IMR-90 (cell line): ENCODE measurements at regions not wholly inside any gene's neighbourhood (a gene's known extent, or its start where the extent isn't known, plus 50 kb on each side); places are given as distances from the start of the nearest gene placed in this dataset.

Experiments used
- ATAC-seq: fragments of 200-7000 bp; cut with Tn5 transposase; 2 replicates; pipeline ENCODE4 v1.9.1; 2020; ENCODE audit warnings: low read depth, mild to moderate bottlenecking, moderate library complexity
- BruUV-seq: library from RNA; stranded (reverse); fragments of 400-500 nt; replicated peaks from 2 replicates; lab custom pipeline; 2021; lab: Mats Ljungman, UMichigan
- CTCF ChIA-PET: fragments of 300-600 bp; formaldehyde crosslinking; extraction: SDS; loops from one replicate; lab custom pipeline; 2021; ENCODE audit warnings: antibody characterized with exemption; lab: Yijun Ruan, JAX
- POLR2A ChIA-PET: fragments of 300-600 bp; sonication (Branson Sonifier 250); formaldehyde crosslinking; loops from one replicate; lab custom pipeline; 2022; ENCODE audit warnings: antibody characterized with exemption; ENCODE audit not compliant: unreplicated experiment; lab: Charles Lee
- DNase-seq: peaks from one replicate; pipeline ENCODE4 v3.0.0; 2013
- H2AFZ ChIP-seq: replicated peaks from 2 replicates; pipeline ENCODE3; 2013; ENCODE audit warnings: low read length, mild to moderate bottlenecking; ENCODE audit not compliant: poor library complexity
- H2AK5ac ChIP-seq: 2 replicates; pipeline ENCODE4 v1.6.1; 2013; ENCODE audit warnings: low read depth, low read length, inconsistent platforms
- H2AK9ac ChIP-seq: replicated peaks from 2 replicates; pipeline ENCODE3; 2013; ENCODE audit warnings: mild to moderate bottlenecking, low read depth, low read length, moderate library complexity; ENCODE audit not compliant: poor library complexity
- H2BK120ac ChIP-seq: 2 replicates; pipeline ENCODE4 v1.6.1; 2013; ENCODE audit warnings: low read depth, low read length, inconsistent platforms
- H2BK15ac ChIP-seq: 3 replicates; pipeline ENCODE4 v1.6.1; 2013; ENCODE audit warnings: low read depth, low read length, inconsistent platforms
- H2BK20ac ChIP-seq: 2 replicates; pipeline ENCODE4 v1.6.1; 2013; ENCODE audit warnings: low read depth, mild to moderate bottlenecking, inconsistent platforms, low read length, moderate library complexity
- H2BK5ac ChIP-seq: 2 replicates; pipeline ENCODE4 v1.6.1; 2013; ENCODE audit warnings: mild to moderate bottlenecking, low read depth, low read length, inconsistent platforms; ENCODE audit not compliant: poor library complexity, severe bottlenecking
- H3K14ac ChIP-seq: replicated peaks from 2 replicates; pipeline ENCODE4 v1.6.1; 2013; ENCODE audit warnings: low read depth, low read length, inconsistent platforms
- H3K18ac ChIP-seq: 2 replicates; pipeline ENCODE4 v1.6.1; 2013; ENCODE audit warnings: low read depth, low read length, control low read depth
- H3K23ac ChIP-seq: 2 replicates; pipeline ENCODE4 v1.6.1; 2013; ENCODE audit warnings: low read depth, low read length, inconsistent platforms
- H3K27ac ChIP-seq: 2 replicates; pipeline ENCODE4 v1.5.1; 2013; ENCODE audit warnings: mild to moderate bottlenecking, control low read depth, low read length; ENCODE audit not compliant: insufficient read depth
- H3K27me3 ChIP-seq: 2 replicates; pipeline ENCODE4 v1.6.1; 2013; ENCODE audit warnings: low read length; ENCODE audit not compliant: control insufficient read depth, insufficient read depth
- H3K36me3 ChIP-seq: 2 replicates; pipeline ENCODE4 v1.6.1; 2013; ENCODE audit warnings: low read length, mixed read lengths; ENCODE audit not compliant: control insufficient read depth, insufficient read depth
- H3K4ac ChIP-seq: 2 replicates; pipeline ENCODE4 v1.6.1; 2013; ENCODE audit warnings: low read depth, low read length, inconsistent platforms
- H3K4me1 ChIP-seq: 2 replicates; pipeline ENCODE4 v1.6.1; 2013; ENCODE audit warnings: low read length, mixed read lengths; ENCODE audit not compliant: control insufficient read depth, insufficient read depth
- H3K4me2 ChIP-seq: 2 replicates; pipeline ENCODE4 v1.6.1; 2013; ENCODE audit warnings: low read depth, mild to moderate bottlenecking, control low read depth, low read length, moderate library complexity
- H3K4me3 ChIP-seq: 2 replicates; pipeline ENCODE4 v1.5.1; 2013; ENCODE audit warnings: low read depth, mild to moderate bottlenecking, control low read depth, low read length, moderate library complexity; ENCODE audit not compliant: insufficient read depth
- H3K56ac ChIP-seq: 2 replicates; pipeline ENCODE4 v1.6.1; 2013; ENCODE audit warnings: low read length, inconsistent platforms; ENCODE audit not compliant: insufficient read depth; ENCODE audit errors: extremely low read depth
- H3K79me1 ChIP-seq, 2 experiments: 2 replicates each; pipeline ENCODE4 v1.6.1; 2013; ENCODE audit warnings: low read length in 2 of 2, inconsistent platforms in 1 of 2, low read depth in 1 of 2
- H3K9ac ChIP-seq: 2 replicates; pipeline ENCODE4 v1.6.1; 2013; ENCODE audit warnings: low read depth, low read length, control low read depth
- H3K9me1 ChIP-seq: 2 replicates; pipeline ENCODE4 v1.6.1; 2013; ENCODE audit warnings: low read length, inconsistent platforms; ENCODE audit not compliant: insufficient read depth
- H3K9me3 ChIP-seq: 2 replicates; pipeline ENCODE4 v1.6.1; 2013; ENCODE audit warnings: low read length; ENCODE audit not compliant: control insufficient read depth, insufficient read depth
- H4K20me1 ChIP-seq: 2 replicates; pipeline ENCODE4 v1.6.1; 2013; ENCODE audit warnings: low read length, inconsistent platforms; ENCODE audit not compliant: insufficient read depth
- H4K5ac ChIP-seq: 2 replicates; pipeline ENCODE4 v1.6.1; 2013; ENCODE audit warnings: mild to moderate bottlenecking, low read depth, low read length, control low read depth
- H4K8ac ChIP-seq, 2 experiments: 2 replicates each; pipeline ENCODE4 v1.6.1; 2013; ENCODE audit warnings: low read depth in 2 of 2, low read length in 2 of 2, control low read depth in 1 of 2, inconsistent platforms in 1 of 2
- H4K91ac ChIP-seq: 2 replicates; pipeline ENCODE4 v1.6.1; 2013; ENCODE audit warnings: low read depth, low read length, inconsistent platforms; ENCODE audit not compliant: insufficient read depth
- CEBPB ChIP-seq: IDR thresholded peaks from 2 replicates; pipeline ENCODE4 v1.6.1; 2012; ENCODE audit warnings: low read depth, low read length, improper control_type of control experiment
- MAFK ChIP-seq: IDR thresholded peaks from 2 replicates; pipeline ENCODE4 v1.6.1; 2012; ENCODE audit warnings: low read depth, low read length, improper control_type of control experiment
- NFE2L2 ChIP-seq: fragments of 150-350 bp; IDR thresholded peaks from 2 replicates; pipeline ENCODE4 v1.6.1; 2016; ENCODE audit warnings: low read depth, mild to moderate bottlenecking, low read length
- USF2 ChIP-seq: fragments of 150-350 bp; IDR thresholded peaks from 2 replicates; pipeline ENCODE4 v1.6.1; 2017; ENCODE audit warnings: mild to moderate bottlenecking, antibody characterized with exemption, low read length, low read depth
- WGBS, 2 experiments: methylation state at CpG; one replicate each; pipeline versions ENCODE4 v1.1.5 to v1.1.7; 2013; ENCODE audit warnings: missing lambda C conversion rate in 2 of 2; ENCODE audit not compliant: insufficient read length in 1 of 2; ENCODE audit errors: extremely low coverage in 2 of 2; 5-methylcytosine and 5-hydroxymethylcytosine counted together
- dilution Hi-C: fragments of 300-500 bp; cut with HindIII; formaldehyde crosslinking; loops from one replicate; pipeline ENCODE4 v1.14.3; 2018; ENCODE audit warnings: low sequenced_read_pairs; ENCODE audit not compliant: unreplicated experiment
- in situ Hi-C: fragments of 300-500 bp; cut with MboI; formaldehyde crosslinking; loops from 3 replicates; pipeline ENCODE4 v1.14.3; 2019; ENCODE audit warnings: low sequenced_read_pairs, inconsistent platforms, mixed read lengths
- intact Hi-C: fragments of 100-400 bp; cut with micrococcal nuclease; formaldehyde crosslinking; loops from 2 replicates; pipeline ENCODE4 v1.10.0; 2022

GRCh38 chr4:158016511-158016910 is 156.3 kb downstream of the GASK1B start:
- no peak for ATAC-seq
- Histone ChIP-seq H3K9me3 (no peaks in the 10 kb centered on the region), H2BK20ac (no peak overlapping the region), H2BK5ac (no peak overlapping the region), H3K36me3 (no peaks in the 10 kb centered on the region), H3K27ac (peak overlapping the region; percentile 20; the same call in 1 of the 2 replicates), H2BK120ac (no peak overlapping the region), H3K9ac (no peak overlapping the region), H3K79me1 (no peaks in the 10 kb centered on the region), H4K20me1 (no peaks in the 10 kb centered on the region), H3K4me2 (no peak overlapping the region), H3K4me1 (peaks cover 11% of the 10 kb centered on the region), H3K18ac (peak overlapping the region; percentile 62; the same call in 1 of the 2 replicates), H2AK9ac (no peak overlapping the region), H4K8ac (peak overlapping the region in 1 of 2 experiments; percentile 27; a peak in 1 of 4 replicates), H2AK5ac (no peak overlapping the region), H2BK15ac (0 out of 3 replicates have a peak overlapping the region, but pooled peaks have one; percentile 13), H4K91ac (no peak overlapping the region), H3K4me3 (no peak overlapping the region), H3K23ac (no peak overlapping the region), H4K5ac (no peak overlapping the region; the same call in 1 of the 2 replicates), H3K9me1 (no peaks in the 10 kb centered on the region), H3K27me3 (no peaks in the 10 kb centered on the region), H3K14ac (0 out of 2 replicates have a peak overlapping the region, but pooled peaks have one; percentile 40), H3K56ac (no peak overlapping the region), H2AFZ (no peak overlapping the region), H3K4ac (no peak overlapping the region)
- intact Hi-C loops (no loop called here), dilution Hi-C loops (loop anchor here (25.0 kb wide), 1 partner anchor 171 kb away; no protein-coding TSS in a partner anchor), in situ Hi-C loops (no loop called here)
- DNase-seq = peak; percentile 56
- POLR2A ChIA-PET = no interaction called here
- BruUV-seq = no TSS peak
- no CpG with 5 or more reads among the region's 1 CpG for WGBS, 2 experiments
- TF ChIP-seq USF2 = no peak
- no peak for TF ChIP-seq NFE2L2
- TF ChIP-seq MAFK = no peak
- TF ChIP-seq CEBPB = peak; percentile 77
- CTCF ChIA-PET = no interaction called here
